Mesenchymal stem cell (in vitro differentiated cells and primary cell): ENCODE measurements at regions not wholly inside any gene's neighbourhood (a gene's known extent, or its start where the extent isn't known, plus 50 kb on each side); places are given as distances from the start of the nearest gene placed in this dataset.

Experiments used
- DNase-seq: peaks from one replicate; pipeline ENCODE4 v3.0.0-alpha.2; 2013
- H2AFZ ChIP-seq: one replicate; pipeline ENCODE4 v1.6.1; 2013; ENCODE audit warnings: low read depth, mild to moderate bottlenecking, control low read depth, inconsistent platforms, low read length, moderate library complexity
- H2AK5ac ChIP-seq: 2 replicates; pipeline ENCODE4 v1.6.1; 2013; ENCODE audit warnings: low read length, moderate library complexity, mild to moderate bottlenecking, inconsistent platforms; ENCODE audit not compliant: severe bottlenecking
- H2BK120ac ChIP-seq: one replicate; pipeline ENCODE4 v1.6.1; 2013; ENCODE audit warnings: low read depth, mild to moderate bottlenecking, inconsistent platforms, low read length, moderate library complexity
- H2BK12ac ChIP-seq, 2 experiments: one replicate each; pipeline ENCODE4 v1.6.1; 2013; ENCODE audit warnings: inconsistent platforms in 2 of 2, low read length in 2 of 2, mild to moderate bottlenecking in 2 of 2, moderate library complexity in 2 of 2, control low read depth in 1 of 2
- H2BK15ac ChIP-seq: one replicate; pipeline ENCODE4 v1.6.1; 2013; ENCODE audit warnings: mild to moderate bottlenecking, low read depth, inconsistent platforms; ENCODE audit not compliant: poor library complexity, severe bottlenecking
- H2BK5ac ChIP-seq: 2 replicates; pipeline ENCODE4 v1.6.1; 2013; ENCODE audit warnings: low read depth, mild to moderate bottlenecking, low read length, control low read depth, inconsistent platforms; ENCODE audit not compliant: poor library complexity, severe bottlenecking
- H3K14ac ChIP-seq, 2 experiments: one replicate each; pipeline ENCODE4 v1.6.1; 2013; ENCODE audit warnings: inconsistent platforms in 2 of 2, low read length in 2 of 2, control low read depth in 1 of 2, mild to moderate bottlenecking in 1 of 2, moderate library complexity in 1 of 2
- H3K18ac ChIP-seq, 2 experiments: one replicate each; pipeline ENCODE4 v1.6.1; 2013; ENCODE audit warnings: inconsistent platforms in 2 of 2, low read length in 2 of 2, control low read depth in 1 of 2, low read depth in 1 of 2, mild to moderate bottlenecking in 1 of 2
- H3K23ac ChIP-seq, 2 experiments: one replicate each; pipeline ENCODE4 v1.6.1; 2013; ENCODE audit warnings: inconsistent platforms in 2 of 2, low read length in 2 of 2, mild to moderate bottlenecking in 2 of 2, moderate library complexity in 2 of 2, control low read depth in 1 of 2
- H3K27ac ChIP-seq: 2 replicates; pipeline ENCODE4 v1.5.1; 2013; ENCODE audit warnings: mild to moderate bottlenecking, moderate library complexity, low read length, control low read depth, inconsistent platforms; ENCODE audit not compliant: poor library complexity, severe bottlenecking
- H3K27me3 ChIP-seq, 2 experiments: 2 replicates each; pipeline versions ENCODE4 v1.6.1 to v1.7.0; 2013; ENCODE audit warnings: low read length in 2 of 2, mild to moderate bottlenecking in 2 of 2, moderate library complexity in 2 of 2, control low read depth in 1 of 2, inconsistent platforms in 1 of 2; ENCODE audit not compliant: control insufficient read depth in 1 of 2, insufficient read depth in 1 of 2
- H3K36me3 ChIP-seq, 2 experiments: 2 replicates each; pipeline versions ENCODE4 v1.6.1 to v1.7.0; 2013; ENCODE audit warnings: low read length in 2 of 2, control low read depth in 1 of 2, inconsistent platforms in 1 of 2, low read depth in 1 of 2, mild to moderate bottlenecking in 1 of 2; ENCODE audit not compliant: insufficient read depth in 2 of 2, control insufficient read depth in 1 of 2
- H3K4ac ChIP-seq, 2 experiments: one replicate each; pipeline ENCODE4 v1.6.1; 2013; ENCODE audit warnings: inconsistent platforms in 2 of 2, low read length in 2 of 2, mild to moderate bottlenecking in 2 of 2, moderate library complexity in 2 of 2, control low read depth in 1 of 2, low read depth in 1 of 2
- H3K4me1 ChIP-seq: 2 replicates; pipeline ENCODE4 v1.6.1; 2013; ENCODE audit warnings: low read depth, low read length, control low read depth; ENCODE audit not compliant: control insufficient read depth, insufficient read depth
- H3K4me2 ChIP-seq: 2 replicates; pipeline ENCODE4 v1.6.1; 2013; ENCODE audit warnings: low read length, mild to moderate bottlenecking, inconsistent platforms; ENCODE audit not compliant: poor library complexity, severe bottlenecking
- H3K4me3 ChIP-seq, 2 experiments: 2 replicates each; pipeline versions ENCODE4 v1.5.1 to v1.7.0; 2013; ENCODE audit warnings: low read length in 2 of 2, mild to moderate bottlenecking in 2 of 2, control low read depth in 1 of 2, low read depth in 1 of 2; ENCODE audit not compliant: insufficient read depth in 1 of 2
- H3K79me1 ChIP-seq: replicated peaks from 2 replicates; pipeline ENCODE4 v1.6.1; 2013; ENCODE audit warnings: mild to moderate bottlenecking, control low read depth, low read length, inconsistent platforms; ENCODE audit not compliant: poor library complexity, severe bottlenecking
- H3K9ac ChIP-seq: 2 replicates; pipeline ENCODE4 v1.7.0; 2013; ENCODE audit warnings: mild to moderate bottlenecking, low read length, moderate library complexity
- H3K9me3 ChIP-seq: 2 replicates; pipeline ENCODE4 v1.7.0; 2013; ENCODE audit warnings: mild to moderate bottlenecking, low read length; ENCODE audit not compliant: control insufficient read depth
- H4K8ac ChIP-seq: one replicate; pipeline ENCODE4 v1.6.1; 2013; ENCODE audit warnings: inconsistent platforms, mild to moderate bottlenecking, low read length, moderate library complexity
- H4K91ac ChIP-seq: one replicate; pipeline ENCODE4 v1.6.1; 2013; ENCODE audit warnings: mild to moderate bottlenecking, low read length, inconsistent platforms
- WGBS: methylation state at CpG from one replicate; pipeline ENCODE4 v1.1.7; 2013; ENCODE audit warnings: mixed read lengths; 5-methylcytosine and 5-hydroxymethylcytosine counted together

- no peaks in the 10 kb centered on the region for H3K36me3 ChIP-seq
- no peak overlapping the region for H3K23ac ChIP-seq
Measured at GRCh38 chr6:98583506-98583905, 250.9 kb upstream of the POU3F2 start.

GRCh38 chr6:98586163-98586562 is 248.2 kb upstream of the POU3F2 start:
- no peak overlapping the region for H3K4me3 ChIP-seq
- no peak overlapping the region for H2AFZ ChIP-seq
- no peaks in the 10 kb centered on the region for H3K27me3 ChIP-seq
- no peak overlapping the region for H3K27ac ChIP-seq
- no peak overlapping the region for H2BK120ac ChIP-seq
- H3K9me3 ChIP-seq: no peaks in the 10 kb centered on the region
- H3K36me3 ChIP-seq: no peaks in the 10 kb centered on the region
- H2BK15ac ChIP-seq: no peak overlapping the region
- H3K9ac ChIP-seq: no peak overlapping the region
- no peak overlapping the region for H4K91ac ChIP-seq
- no peak overlapping the region for H4K8ac ChIP-seq
- 0% methylated on average over 1 of the region's 1 CpG for WGBS
- no peaks in the 10 kb centered on the region for H3K79me1 ChIP-seq
- no peak overlapping the region for H2AK5ac ChIP-seq
- no peak for DNase-seq
- H3K4ac ChIP-seq: no peak overlapping the region
- H3K23ac ChIP-seq: no peak overlapping the region
- no peaks in the 10 kb centered on the region for H3K4me1 ChIP-seq
- no peak overlapping the region for H3K4me2 ChIP-seq
- H2BK5ac ChIP-seq: no peak overlapping the region
- no peak overlapping the region for H2BK12ac ChIP-seq
- no peak overlapping the region for H3K14ac ChIP-seq
- no peak overlapping the region for H3K18ac ChIP-seq

More at GRCh38 chr6:98583506-98583905, 250.9 kb upstream of the POU3F2 start:
- Histone ChIP-seq H3K27ac (no peak overlapping the region), H3K4me3 (no peak overlapping the region), H2BK120ac (no peak overlapping the region), H2BK15ac (no peak overlapping the region), H4K91ac (no peak overlapping the region), H2BK5ac (no peak overlapping the region), H3K4me2 (no peak overlapping the region), H2AFZ (no peak overlapping the region), H2BK12ac (no peak overlapping the region), H4K8ac (no peak overlapping the region), H3K14ac (no peak overlapping the region), H3K4me1 (no peaks in the 10 kb centered on the region), H3K9ac (no peak overlapping the region), H3K4ac (no peak overlapping the region), H3K9me3 (no peaks in the 10 kb centered on the region), H3K18ac (no peak overlapping the region), H3K79me1 (no peaks in the 10 kb centered on the region), H3K27me3 (no peaks in the 10 kb centered on the region), H2AK5ac (no peak overlapping the region)
- no CpG with 5 or more reads among the region's 1 CpG for WGBS
- DNase-seq: no peak

- H3K4ac ChIP-seq: no peak overlapping the region
- 63% methylated on average over 2 of the region's 4 CpGs for WGBS
- no peak overlapping the region for H3K18ac ChIP-seq
- no peak overlapping the region for H3K23ac ChIP-seq
- no peak overlapping the region for H2AK5ac ChIP-seq
- no peak overlapping the region for H2BK5ac ChIP-seq
- no peak overlapping the region for H2BK120ac ChIP-seq
- H3K79me1 ChIP-seq: no peaks in the 10 kb centered on the region
- no peak overlapping the region for H3K14ac ChIP-seq
- H3K9ac ChIP-seq: no peak overlapping the region
- H3K27me3 ChIP-seq: no peaks in the 10 kb centered on the region
- no peak overlapping the region for H2BK12ac ChIP-seq
- DNase-seq: no peak
- no peak overlapping the region for H3K4me2 ChIP-seq
- H3K36me3 ChIP-seq: no peaks in the 10 kb centered on the region
- H3K4me3 ChIP-seq: no peak overlapping the region
- H4K91ac ChIP-seq: no peak overlapping the region
- H3K9me3 ChIP-seq: no peaks in the 10 kb centered on the region
- no peak overlapping the region for H2BK15ac ChIP-seq
- no peak overlapping the region for H4K8ac ChIP-seq
- no peak overlapping the region for H2AFZ ChIP-seq
- no peaks in the 10 kb centered on the region for H3K4me1 ChIP-seq
- no peak overlapping the region for H3K27ac ChIP-seq
Measured at GRCh38 chr6:98587555-98587954, 246.8 kb upstream of the POU3F2 start.

GRCh38 chr6:98589536-98589935 is 244.8 kb upstream of the POU3F2 start:
- Histone ChIP-seq H3K4me2 (no peak overlapping the region), H4K91ac (no peak overlapping the region), H3K23ac (no peak overlapping the region), H2BK12ac (no peak overlapping the region), H3K79me1 (no peaks in the 10 kb centered on the region), H3K9ac (no peak overlapping the region), H3K27ac (no peak overlapping the region), H2BK120ac (no peak overlapping the region), H3K4ac (no peak overlapping the region), H2AK5ac (no peak overlapping the region), H3K27me3 (no peaks in the 10 kb centered on the region), H2BK5ac (no peak overlapping the region), H2AFZ (no peak overlapping the region), H3K36me3 (no peaks in the 10 kb centered on the region), H3K9me3 (no peaks in the 10 kb centered on the region), H4K8ac (no peak overlapping the region), H3K18ac (no peak overlapping the region), H3K14ac (no peak overlapping the region), H2BK15ac (no peak overlapping the region), H3K4me1 (no peaks in the 10 kb centered on the region), H3K4me3 (no peak overlapping the region)
- WGBS: 76% methylated on average over 4 of the region's 5 CpGs
- no peak for DNase-seq
